ENCODE measurements at regions not wholly inside any gene's neighbourhood (a gene's known extent, or its start where the extent isn't known, plus 50 kb on each side); places are given as distances from the start of the nearest gene placed in this dataset.
"Not testable (repeated sequence)": the region's sequence is repeated elsewhere in the genome, so short reads cannot be mapped to it uniquely, and the experiment has no call there.

GRCh38 chr9:13809401-13809800, 504.5 kb downstream of the NFIB start:
- DNase-seq: no peak

GRCh38 chr9:13807118-13807517, 506.8 kb downstream of the NFIB start:
- no peak for DNase-seq

- DNase-seq: no peak
Observed at GRCh38 chr9:13806714-13807113, 507.2 kb downstream of the NFIB start.

GRCh38 chr9:13805546-13805945, 508.4 kb downstream of the NFIB start:
- no peak for DNase-seq

GRCh38 chr9:13804532-13804931, 509.4 kb downstream of the NFIB start:
- DNase-seq: no peak

GRCh38 chr9:13800776-13801175, 513.2 kb downstream of the NFIB start:
- no peak for DNase-seq

GRCh38 chr9:13797701-13798100, 516.2 kb downstream of the NFIB start:
- DNase-seq: not testable (repeated sequence)

GRCh38 chr9:13791816-13792215, 512.3 kb upstream of the MPDZ start:
- peak in 1 of 3 experiments; percentile 38 for DNase-seq

- DNase-seq: no peak
Observed at GRCh38 chr9:13790055-13790454, 510.6 kb upstream of the MPDZ start.

GRCh38 chr9:13787234-13787833, 507.8 kb upstream of the MPDZ start:
- peak in 1 of 3 experiments; percentile 30 for DNase-seq

GRCh38 chr9:13786711-13787110, 507.2 kb upstream of the MPDZ start:
- no peak for DNase-seq

GRCh38 chr9:13786131-13786530, 506.6 kb upstream of the MPDZ start:
- DNase-seq: no peak

GRCh38 chr9:13779106-13779505, 499.6 kb upstream of the MPDZ start:
- peak in 1 of 3 experiments; percentile 15 for DNase-seq

GRCh38 chr9:13778631-13779030, 499.1 kb upstream of the MPDZ start:
- DNase-seq: peak in 2 of 3 experiments; percentile 11 to 66

GRCh38 chr9:13770956-13771355, 491.5 kb upstream of the MPDZ start:
- DNase-seq: peak in 2 of 3 experiments; percentile 2 to 20

- no peak for DNase-seq
Observed at GRCh38 chr9:13769641-13770040, 490.1 kb upstream of the MPDZ start.

GRCh38 chr9:13769006-13769405, 489.5 kb upstream of the MPDZ start:
- no peak for DNase-seq

GRCh38 chr9:13762209-13762608, 482.7 kb upstream of the MPDZ start:
- no peak for DNase-seq

GRCh38 chr9:13759551-13759950, 480.1 kb upstream of the MPDZ start:
- no peak for DNase-seq

GRCh38 chr9:13758936-13759335, 479.4 kb upstream of the MPDZ start:
- DNase-seq: no peak

- no peak for DNase-seq
Observed at GRCh38 chr9:13756943-13757342, 477.5 kb upstream of the MPDZ start.

GRCh38 chr9:13755551-13755950, 476.1 kb upstream of the MPDZ start:
- no peak for DNase-seq

GRCh38 chr9:13750639-13751038, 471.1 kb upstream of the MPDZ start:
- DNase-seq: peak in 1 of 3 experiments; percentile 29

- DNase-seq: no peak
Observed at GRCh38 chr9:13750061-13750460, 470.6 kb upstream of the MPDZ start.

- no peak for DNase-seq
Observed at GRCh38 chr9:13746876-13747275, 467.4 kb upstream of the MPDZ start.

All from NCI-H1417 (cell line).